HEK293 (cell line): ENCODE measurements at regions not wholly inside any gene's neighbourhood (a gene's known extent, or its start where the extent isn't known, plus 50 kb on each side); places are given as distances from the start of the nearest gene placed in this dataset.

Experiments
- CTCF ChIA-PET: fragments of 350-600 bp; formaldehyde crosslinking; extraction: SDS; loops from one replicate; lab custom pipeline; 2021; ENCODE audit warnings: antibody characterized with exemption; lab: Yijun Ruan, JAX
- POLR2A ChIA-PET: fragments of 300-600 bp; formaldehyde crosslinking; extraction: SDS; loops from one replicate; lab custom pipeline; 2020; ENCODE audit warnings: antibody characterized with exemption, inconsistent platforms; lab: Yijun Ruan, JAX
- H3K27ac ChIP-seq: fragments of 200-500 bp; sonication (Bioruptor generic); 2 replicates; pipeline ENCODE4 v1.5.1; 2014; ENCODE audit warnings: low read depth, low read length, control low read depth, inconsistent platforms; ENCODE audit errors: extremely low read depth
- H3K36me3 ChIP-seq, 2 experiments: fragments of 200-500 bp in 1 of 2; sonication (Bioruptor generic) in 1 of 2; 1 replicate in 1 of 2; 2 replicates in 1 of 2; pipeline ENCODE4 v1.5.1; 2014 to 2017; ENCODE audit warnings: inconsistent platforms in 2 of 2, low read length in 2 of 2; ENCODE audit not compliant: control insufficient read depth in 2 of 2, insufficient read depth in 1 of 2
- H3K4me1 ChIP-seq: fragments of 200-500 bp; sonication (Bioruptor generic); 2 replicates; pipeline ENCODE4 v1.5.1; 2014; ENCODE audit warnings: mild to moderate bottlenecking, low read length, inconsistent platforms; ENCODE audit not compliant: control insufficient read depth, insufficient read depth
- H3K4me3 ChIP-seq: 2 replicates; pipeline ENCODE4 v1.5.1; 2011; ENCODE audit warnings: low read depth, mild to moderate bottlenecking, control low read depth, low read length, moderate library complexity
- H3K9me3 ChIP-seq: fragments of 200-500 bp; sonication (Bioruptor generic); 2 replicates; pipeline ENCODE4 v1.5.1; 2014; ENCODE audit warnings: low read depth, low read length, inconsistent platforms; ENCODE audit not compliant: control insufficient read depth, insufficient read depth
- HIC1 ChIP-seq: fragments of 450-650 bp; formaldehyde crosslinking; IDR thresholded peaks from 2 replicates; pipeline ENCODE4 v1.5.1; 2016; ENCODE audit warnings: missing biosample characterization, missing genetic modification characterization
- HOXC10 ChIP-seq: sonication (generic); formaldehyde crosslinking; IDR thresholded peaks from 2 replicates; pipeline ENCODE4 v1.8.1; 2023; ENCODE audit warnings: mild to moderate bottlenecking, missing genetic modification reagents
- KLF10 ChIP-seq: fragments of 450-650 bp; IDR thresholded peaks from 2 replicates; pipeline ENCODE4 v1.5.1; 2018; ENCODE audit warnings: missing biosample characterization, mild to moderate bottlenecking, missing genetic modification characterization
- KLF16 ChIP-seq: fragments of 450-650 bp; formaldehyde crosslinking; IDR thresholded peaks from 2 replicates; pipeline ENCODE4 v1.5.1; 2017; ENCODE audit warnings: missing biosample characterization, missing genetic modification characterization
- MYNN ChIP-seq: fragments of 450-650 bp; formaldehyde crosslinking; IDR thresholded peaks from 2 replicates; pipeline ENCODE4 v1.5.1; 2016; ENCODE audit warnings: missing biosample characterization, missing genetic modification characterization, borderline replicate concordance
- OVOL3 ChIP-seq: fragments of 450-650 bp; formaldehyde crosslinking; IDR thresholded peaks from 2 replicates; pipeline ENCODE4 v1.5.1; 2016; ENCODE audit warnings: missing biosample characterization, missing genetic modification characterization
- SCRT1 ChIP-seq: fragments of 450-650 bp; formaldehyde crosslinking; IDR thresholded peaks from 2 replicates; pipeline ENCODE4 v1.5.1; 2016; ENCODE audit warnings: missing biosample characterization, missing genetic modification characterization, borderline replicate concordance
- TCF7L2 ChIP-seq: IDR thresholded peaks from 2 replicates; pipeline ENCODE4 v1.6.1; 2011; ENCODE audit warnings: low read depth, mild to moderate bottlenecking, inconsistent platforms, low read length, moderate library complexity, borderline replicate concordance
- TSHZ1 ChIP-seq: fragments of 450-650 bp; formaldehyde crosslinking; IDR thresholded peaks from 2 replicates; pipeline ENCODE4 v1.5.1; 2016; ENCODE audit warnings: missing biosample characterization, missing genetic modification characterization, borderline replicate concordance
- WT1 ChIP-seq: fragments of 450-650 bp; formaldehyde crosslinking; IDR thresholded peaks from 2 replicates; pipeline ENCODE4 v1.5.1; 2016; ENCODE audit warnings: missing biosample characterization, missing genetic modification characterization
- ZBTB10 ChIP-seq: fragments of 450-650 bp; formaldehyde crosslinking; IDR thresholded peaks from 2 replicates; pipeline ENCODE4 v1.5.1; 2016; ENCODE audit warnings: missing biosample characterization, missing genetic modification characterization
- ZBTB6 ChIP-seq: fragments of 450-650 bp; formaldehyde crosslinking; IDR thresholded peaks from 2 replicates; pipeline ENCODE4 v1.5.1; 2017; ENCODE audit warnings: missing biosample characterization, missing genetic modification characterization
- ZNF157 ChIP-seq: fragments of 450-650 bp; formaldehyde crosslinking; IDR thresholded peaks from 2 replicates; pipeline ENCODE4 v1.5.1; 2016; ENCODE audit warnings: missing biosample characterization, missing genetic modification characterization
- ZNF19 ChIP-seq: fragments of 450-650 bp; formaldehyde crosslinking; IDR thresholded peaks from 2 replicates; pipeline ENCODE4; 2016; ENCODE audit warnings: missing biosample characterization, missing genetic modification characterization, low read depth
- ZNF510 ChIP-seq: fragments of 450-650 bp; formaldehyde crosslinking; IDR thresholded peaks from 2 replicates; pipeline ENCODE4 v1.5.1; 2018; ENCODE audit warnings: mild to moderate bottlenecking, missing genetic modification characterization, missing biosample characterization; ENCODE audit not compliant: insufficient replicate concordance
- ZNF544 ChIP-seq: fragments of 450-650 bp; formaldehyde crosslinking; IDR thresholded peaks from 2 replicates; pipeline ENCODE4 v1.5.0; 2017; ENCODE audit warnings: missing biosample characterization, missing genetic modification characterization
- ZNF654 ChIP-seq: fragments of 450-650 bp; formaldehyde crosslinking; IDR thresholded peaks from 2 replicates; pipeline ENCODE4 v1.5.1; 2016; ENCODE audit warnings: low read depth, missing biosample characterization, missing genetic modification characterization
- ZNF704 ChIP-seq: fragments of 450-650 bp; formaldehyde crosslinking; IDR thresholded peaks from 2 replicates; pipeline ENCODE4 v1.5.1; 2016; ENCODE audit warnings: missing biosample characterization, missing genetic modification characterization
- ZNF707 ChIP-seq: fragments of 450-650 bp; formaldehyde crosslinking; IDR thresholded peaks from 2 replicates; pipeline ENCODE4 v1.5.1; 2016; ENCODE audit warnings: missing biosample characterization, missing genetic modification characterization

GRCh38 chr2:10245021-10245420, 57.7 kb upstream of the HPCAL1 start:
- no peaks in the 10 kb centered on the region for H3K4me1 ChIP-seq
- ChIA-PET CTCF (interaction anchor here (0.7 kb wide), 1 partner anchor 198 kb away, joined by 4 read pairs; no protein-coding TSS in a partner anchor), POLR2A (no interaction called here)
- H3K27ac ChIP-seq: no peak overlapping the region
- H3K9me3 ChIP-seq: no peaks in the 10 kb centered on the region
- TF ChIP-seq SCRT1 (tag by site-specific recombination): no peak
- TF ChIP-seq TCF7L2: no peak
- no peak for TF ChIP-seq ZNF707 (tag by site-specific recombination)
- TF ChIP-seq TSHZ1 (tag by site-specific recombination): no peak
- no peak for TF ChIP-seq HOXC10
- TF ChIP-seq ZNF510 (tag by site-specific recombination): no peak
- TF ChIP-seq ZNF544 (tag by site-specific recombination): no peak
- TF ChIP-seq KLF10: no peak
- TF ChIP-seq ZNF19 (tag by site-specific recombination): no peak
- no peak for TF ChIP-seq ZBTB10
- TF ChIP-seq KLF16 (tag by site-specific recombination): no peak
- no peak for TF ChIP-seq ZNF654 (tag by site-specific recombination)
- TF ChIP-seq HIC1: no peak
- no peak for TF ChIP-seq ZNF157 (tag by site-specific recombination)
- TF ChIP-seq MYNN (tag by site-specific recombination): no peak
- no peak for TF ChIP-seq ZBTB6
- TF ChIP-seq OVOL3: no peak
- TF ChIP-seq WT1 (tag by site-specific recombination): no peak
- TF ChIP-seq ZNF704 (tag by site-specific recombination): no peak
- H3K36me3 ChIP-seq: no peaks in the 10 kb centered on the region
- no peak overlapping the region for H3K4me3 ChIP-seq
